T47D (cell line): ENCODE measurements at regions not wholly inside any gene's neighbourhood (a gene's known extent, or its start where the extent isn't known, plus 50 kb on each side); places are given as distances from the start of the nearest gene placed in this dataset.

Source experiments
- DNase-seq, 2 experiments: peaks; one replicate each; pipeline versions ENCODE4 v3.0.0 to v3.0.0-alpha.2; 2011 to 2012; ENCODE audit warnings: low read depth in 1 of 2, low spot score in 1 of 2
- JUND ChIP-seq: IDR thresholded peaks from 2 replicates; pipeline ENCODE4 v1.6.1; 2012; ENCODE audit warnings: low read depth
- in situ Hi-C: cut with HindIII; loops from 2 replicates; pipeline ENCODE4 v1.10.0; 2016; ENCODE audit warnings: low sequenced_read_pairs, low pct_unique_long_range_greater_than_20kb

DNA sequence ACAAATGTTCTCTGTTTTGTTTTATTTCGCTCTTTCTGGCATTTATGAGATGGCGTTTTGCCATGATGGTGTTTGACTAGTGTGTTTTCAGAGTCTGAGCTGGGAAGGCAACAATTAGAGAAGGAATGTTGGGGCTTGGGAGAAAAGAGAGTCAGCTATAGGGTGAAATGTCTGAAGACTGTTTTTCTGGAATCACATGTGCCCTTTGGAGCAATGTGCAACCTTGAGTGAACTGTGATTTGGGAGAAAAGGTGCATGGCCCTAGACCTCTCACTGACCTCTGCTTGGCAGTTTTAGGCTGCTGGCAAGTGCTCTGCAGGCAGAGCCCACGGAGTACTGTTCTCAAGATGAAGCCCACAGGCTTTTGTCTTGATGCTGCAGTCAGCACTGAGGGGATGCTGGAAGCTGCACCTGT lies 379.9 kb upstream of the PDE3A start:
- TF ChIP-seq JUND, result no peak
- in situ Hi-C loops, result no loop called here
- peak in 1 of 2 experiments; percentile 23 for DNase-seq

DNA sequence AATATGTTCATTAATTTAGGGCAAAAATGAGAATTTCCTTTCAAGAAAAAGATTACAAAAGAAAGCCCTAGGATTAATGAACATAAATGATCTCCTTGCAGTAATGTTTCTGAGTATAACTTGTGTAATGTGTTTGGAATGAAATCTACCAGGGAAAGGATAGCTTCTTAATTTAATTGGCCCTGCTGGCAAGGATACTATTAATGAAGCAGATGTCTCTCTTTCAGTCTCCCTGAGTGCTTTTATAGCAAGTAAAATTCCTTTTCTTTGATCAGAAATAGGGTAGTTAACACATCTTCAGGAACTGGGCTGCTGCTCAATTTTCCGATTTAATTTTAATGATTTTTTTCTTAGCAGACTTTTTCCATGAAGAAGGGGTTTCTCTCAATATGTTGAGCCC lies 379.4 kb upstream of the PDE3A start:
- TF ChIP-seq JUND, result no peak
- no peak for DNase-seq
- in situ Hi-C loops, result no loop called here

DNA sequence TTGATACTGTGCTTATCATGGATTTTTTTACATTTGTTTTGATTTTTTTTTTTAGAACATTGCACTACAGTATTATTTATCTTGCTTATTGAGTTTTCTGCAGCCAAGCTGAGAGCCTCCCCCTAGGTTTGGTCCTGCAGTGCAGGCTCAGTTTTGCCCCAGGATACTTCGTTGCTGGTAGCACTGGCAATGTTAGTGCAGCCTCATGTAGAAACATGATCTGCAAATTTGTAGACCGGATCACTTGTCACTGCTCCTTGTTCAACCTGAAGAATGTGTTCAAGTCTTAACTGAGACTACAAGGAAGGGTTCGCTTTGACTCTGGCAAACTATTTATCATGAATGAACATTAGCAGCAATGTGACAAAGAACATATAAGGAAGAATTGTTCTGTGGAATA lies 377.2 kb upstream of the PDE3A start:
- TF ChIP-seq JUND, result no peak
- DNase-seq, result peak in 1 of 2 experiments; percentile 38
- in situ Hi-C loops, result no loop called here

GRCh38 chr12:19992311-19992710 lies 376.0 kb upstream of the PDE3A start:
- no peak for TF ChIP-seq JUND
- DNase-seq, result no peak
- in situ Hi-C loops, result no loop called here

DNA sequence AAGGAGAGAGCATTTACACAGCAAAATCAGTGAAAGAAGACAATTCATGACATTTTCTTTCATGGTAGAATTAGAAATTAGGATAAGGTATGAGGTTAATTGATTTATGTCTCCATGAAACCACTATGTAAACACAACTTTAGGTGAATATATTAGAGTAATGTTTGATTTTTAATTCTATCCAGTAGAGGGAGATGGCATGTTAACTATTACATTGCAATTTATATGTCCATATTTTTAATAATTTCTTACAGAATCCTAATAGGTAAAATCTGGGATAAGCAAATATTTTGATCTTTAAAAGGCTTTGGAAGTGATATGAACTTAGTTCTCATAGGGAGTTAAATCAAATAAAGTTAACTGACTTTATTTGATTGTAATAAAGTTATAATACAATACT lies 373.4 kb upstream of the PDE3A start:
- no peak for DNase-seq
- TF ChIP-seq JUND, result no peak
- in situ Hi-C loops, result no loop called here

GRCh38 chr12:19997656-19998400 lies 370.5 kb upstream of the PDE3A start:
- in situ Hi-C loops, result no loop called here
- no peak for DNase-seq
- no peak for TF ChIP-seq JUND

- DNase-seq, result no peak
- in situ Hi-C loops, result no loop called here
- TF ChIP-seq JUND, result no peak
Observed at GRCh38 chr12:19998411-19998810, 369.9 kb upstream of the PDE3A start.

DNA sequence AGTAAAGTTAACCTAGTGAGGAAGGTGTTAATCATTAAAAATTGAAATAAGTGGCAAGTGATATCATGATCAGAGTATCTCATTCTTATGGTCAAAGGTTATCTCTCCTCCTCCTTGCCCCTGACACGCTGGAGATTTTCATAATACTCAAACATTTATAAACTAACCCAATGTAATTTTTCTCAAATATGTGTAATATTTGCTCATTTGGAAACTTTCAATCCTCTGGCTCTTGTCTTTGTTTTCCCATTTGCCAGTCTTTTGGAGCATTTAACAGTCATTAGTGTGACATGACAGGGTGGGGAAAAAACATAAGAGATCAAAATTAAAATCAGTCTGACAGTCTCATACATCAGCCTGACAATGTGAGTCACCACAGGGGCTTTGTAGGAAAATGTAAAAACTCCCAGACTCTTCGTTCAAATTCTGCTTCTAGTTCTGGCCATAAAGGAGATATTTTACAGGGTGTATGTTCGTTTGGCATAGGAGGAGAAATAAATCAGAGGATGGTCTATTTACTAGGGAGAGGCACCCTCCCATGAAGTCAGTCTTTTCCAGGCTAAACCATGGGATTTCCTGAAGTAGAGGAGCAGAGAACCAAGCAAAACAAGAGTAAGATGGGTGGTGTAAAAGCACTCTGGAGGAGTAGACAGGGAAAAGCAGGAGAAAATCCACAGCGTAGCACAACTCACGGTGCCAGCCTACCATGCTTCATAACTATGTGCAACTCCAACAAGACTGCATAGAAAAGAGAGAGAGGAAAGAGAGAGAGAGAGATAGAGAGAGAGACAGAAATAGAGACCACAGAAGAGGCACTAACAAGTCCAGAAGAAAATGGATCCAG lies 369.2 kb upstream of the PDE3A start:
- TF ChIP-seq JUND, result no peak
- in situ Hi-C loops, result no loop called here
- DNase-seq, result no peak

- no peak for DNase-seq
- no peak for TF ChIP-seq JUND
- in situ Hi-C loops, result no loop called here
Observed at GRCh38 chr12:19999805-20000138, 368.6 kb upstream of the PDE3A start.

DNA sequence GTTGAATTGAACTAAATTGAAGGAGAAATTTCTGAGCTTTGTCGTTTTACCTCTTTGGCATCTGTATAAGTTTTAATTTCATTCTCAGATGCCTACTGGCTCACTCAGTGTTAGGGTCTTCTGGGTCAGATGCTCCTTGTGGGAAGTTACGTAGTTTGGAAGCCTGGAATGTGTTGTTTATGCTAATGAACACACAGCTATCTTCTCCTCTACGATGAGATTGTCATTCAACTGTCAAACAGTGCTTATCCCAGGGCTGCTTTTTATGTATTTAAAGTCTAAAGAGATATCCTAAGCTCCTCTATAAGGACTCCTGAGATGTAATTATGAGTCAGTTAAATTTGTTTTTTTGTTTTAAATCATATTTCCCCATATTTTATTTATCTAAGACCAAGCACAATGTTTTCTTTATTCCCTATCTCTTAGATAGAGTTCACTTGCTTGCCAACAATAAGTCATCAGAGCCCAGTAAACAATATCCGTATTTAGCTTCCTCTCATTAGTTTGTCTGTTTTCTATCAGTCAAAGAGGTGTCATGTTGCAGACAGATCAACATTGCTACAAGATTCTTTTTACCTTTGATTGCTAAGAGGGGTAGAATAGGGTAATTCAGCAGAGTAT lies 368.0 kb upstream of the PDE3A start:
- in situ Hi-C loops, result no loop called here
- DNase-seq, result no peak
- TF ChIP-seq JUND, result no peak

DNA sequence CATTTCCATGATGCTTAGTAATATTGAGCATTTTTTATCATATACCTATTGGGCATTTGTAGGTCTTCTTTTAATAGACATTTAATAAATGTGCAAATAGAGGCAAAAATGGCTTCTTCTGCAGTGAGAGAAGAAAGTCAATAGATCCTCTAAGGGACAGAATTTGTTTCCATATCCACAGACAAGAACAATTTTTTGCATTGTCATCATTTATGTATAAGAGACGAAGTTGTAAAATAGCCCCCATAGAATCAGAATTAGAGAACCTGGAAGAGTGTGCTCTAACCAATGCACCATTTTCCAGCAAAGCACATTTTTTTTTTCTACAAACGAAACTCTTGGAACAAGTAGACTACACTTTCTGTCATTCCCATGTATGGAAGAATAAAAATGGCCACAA lies 365.1 kb upstream of the PDE3A start:
- in situ Hi-C loops, result no loop called here
- no peak for DNase-seq
- no peak for TF ChIP-seq JUND

DNA sequence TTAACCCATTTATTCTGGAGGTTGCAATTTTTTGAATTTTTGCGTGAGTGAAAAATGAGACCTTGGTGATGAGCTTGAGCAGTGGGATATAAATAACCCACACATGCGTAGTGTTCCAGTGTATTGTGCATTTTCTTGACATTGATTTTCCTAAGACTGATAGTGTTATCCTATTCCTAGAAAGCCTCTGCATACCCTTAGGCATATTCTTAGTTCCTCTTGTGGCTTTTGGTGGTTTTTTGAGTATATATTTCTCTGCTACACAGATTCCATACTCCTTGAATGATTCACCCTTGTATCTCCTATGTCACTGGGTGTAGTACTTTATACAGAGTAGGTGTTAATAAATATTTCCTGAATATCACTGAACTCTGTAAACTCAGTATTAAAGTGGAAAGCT lies 363.4 kb upstream of the PDE3A start:
- TF ChIP-seq JUND, result no peak
- no peak for DNase-seq
- in situ Hi-C loops, result no loop called here
